ENCODE measurements at regions not wholly inside any gene's neighbourhood (a gene's known extent, or its start where the extent isn't known, plus 50 kb on each side); places are given as distances from the start of the nearest gene placed in this dataset.

DNA sequence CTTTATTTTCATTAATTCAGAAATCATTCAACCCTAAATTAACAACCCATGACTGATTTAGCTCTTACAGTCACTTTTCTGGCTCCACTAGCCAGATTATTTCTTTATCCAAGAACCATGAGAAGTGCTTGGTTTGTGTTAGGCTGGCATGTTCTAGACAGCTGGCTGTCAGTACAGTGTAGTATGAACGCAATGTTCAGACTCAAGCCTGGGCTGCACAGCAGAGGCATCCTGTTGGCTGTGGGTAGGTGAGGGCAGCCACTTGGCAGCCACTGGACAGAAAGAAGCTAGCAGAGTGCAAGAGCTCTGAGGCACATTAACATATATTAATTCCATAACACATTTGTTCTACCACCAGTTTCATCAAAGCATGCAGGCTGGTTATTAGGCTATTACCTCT lies 522.9 kb upstream of the FSHR start:
- no peaks in the 10 kb centered on the region for H3K4me1 ChIP-seq (ENCODE audit: insufficient read depth, low read length, severe bottlenecking)
- no peak overlapping the region for H3K4me3 ChIP-seq (ENCODE audit: low read depth, low read length, poor library complexity, severe bottlenecking)

GRCh38 chr2:49664827-49665226 lies 510.5 kb upstream of the FSHR start:
- Histone ChIP-seq H3K9me3 (ENCODE audit: low read length) (no peaks in the 10 kb centered on the region), H3K4me3 (ENCODE audit: low read depth, low read length, poor library complexity, severe bottlenecking) (no peak overlapping the region), H2AFZ (ENCODE audit: low read length) (no peak overlapping the region), H4K20me1 (ENCODE audit: insufficient read depth, low read length) (no peaks in the 10 kb centered on the region), H3K9ac (ENCODE audit: low read length) (no peak overlapping the region), H3F3A (ENCODE audit: insufficient read depth, low read length) (no peaks in the 10 kb centered on the region), H3K36me3 (ENCODE audit: insufficient read depth, low read length) (no peaks in the 10 kb centered on the region), H3K4me1 (ENCODE audit: insufficient read depth, low read length, severe bottlenecking) (no peaks in the 10 kb centered on the region), H3K79me2 (ENCODE audit: insufficient read depth, low read length) (no peaks in the 10 kb centered on the region), H3K27me3 (ENCODE audit: insufficient read depth, low read length) (no peaks in the 10 kb centered on the region), H3K4me2 (ENCODE audit: low read length) (no peak overlapping the region), H3K27ac (ENCODE audit: low read depth, low read length, poor library complexity, severe bottlenecking) (no peak overlapping the region), H3K9me2 (ENCODE audit: low read depth, low read length) (no peaks in the 10 kb centered on the region)
- TF ChIP-seq EZH2 (IDR thresholded peaks at IDR 0.05; ENCODE audit: borderline replicate concordance, low read length), result no peak
- no peak for TF ChIP-seq CTCF (IDR thresholded peaks at IDR 0.05; ENCODE audit: low read length)

More for the DNA sequence above, 522.9 kb upstream of the FSHR start:
- Histone ChIP-seq H3K36me3 (ENCODE audit: insufficient read depth, low read length) (no peaks in the 10 kb centered on the region), H3F3A (ENCODE audit: insufficient read depth, low read length) (no peaks in the 10 kb centered on the region), H3K9ac (ENCODE audit: low read length) (no peak overlapping the region), H3K79me2 (ENCODE audit: insufficient read depth, low read length) (no peaks in the 10 kb centered on the region), H3K27me3 (ENCODE audit: insufficient read depth, low read length) (no peaks in the 10 kb centered on the region), H2AFZ (ENCODE audit: low read length) (no peak overlapping the region), H3K4me2 (ENCODE audit: low read length) (no peak overlapping the region), H3K27ac (ENCODE audit: low read depth, low read length, poor library complexity, severe bottlenecking) (no peak overlapping the region), H3K9me3 (ENCODE audit: low read length) (no peaks in the 10 kb centered on the region), H4K20me1 (ENCODE audit: insufficient read depth, low read length) (no peaks in the 10 kb centered on the region), H3K9me2 (ENCODE audit: low read depth, low read length) (no peaks in the 10 kb centered on the region)
- no peak for TF ChIP-seq EZH2 (IDR thresholded peaks at IDR 0.05; ENCODE audit: borderline replicate concordance, low read length)

DNA sequence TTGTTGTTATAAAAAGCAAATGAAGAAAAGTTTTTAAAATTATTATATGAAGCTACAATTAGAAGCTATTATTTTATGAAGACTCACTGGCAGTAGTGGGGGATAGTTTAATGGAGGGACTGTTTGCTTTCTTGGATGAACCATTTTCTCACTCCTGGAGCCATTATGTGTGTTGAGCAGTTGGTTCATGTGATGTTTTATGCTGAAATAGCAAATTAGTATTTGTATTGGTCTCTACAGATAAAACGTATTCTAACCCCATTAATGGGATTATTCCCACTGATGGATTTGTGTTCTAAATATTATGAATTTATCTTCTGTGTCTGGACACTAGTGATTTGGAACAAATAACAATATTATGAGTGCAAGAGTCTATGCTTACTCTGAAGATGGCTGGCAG lies 507.5 kb upstream of the FSHR start:
- Histone ChIP-seq H3K79me2 (ENCODE audit: insufficient read depth, low read length) (no peaks in the 10 kb centered on the region), H3K4me1 (ENCODE audit: insufficient read depth, low read length, severe bottlenecking) (no peaks in the 10 kb centered on the region), H2AFZ (ENCODE audit: low read length) (no peak overlapping the region), H3K9me2 (ENCODE audit: low read depth, low read length) (no peaks in the 10 kb centered on the region; the same call in 1 of the 2 replicates), H3F3A (ENCODE audit: insufficient read depth, low read length) (no peaks in the 10 kb centered on the region), H4K20me1 (ENCODE audit: insufficient read depth, low read length) (no peaks in the 10 kb centered on the region), H3K4me2 (ENCODE audit: low read length) (no peak overlapping the region), H3K9ac (ENCODE audit: low read length) (no peak overlapping the region), H3K36me3 (ENCODE audit: insufficient read depth, low read length) (no peaks in the 10 kb centered on the region), H3K27me3 (ENCODE audit: insufficient read depth, low read length) (no peaks in the 10 kb centered on the region), H3K4me3 (ENCODE audit: low read depth, low read length, poor library complexity, severe bottlenecking) (no peak overlapping the region), H3K27ac (ENCODE audit: low read depth, low read length, poor library complexity, severe bottlenecking) (no peak overlapping the region), H3K9me3 (ENCODE audit: low read length) (no peaks in the 10 kb centered on the region)
- no peak for TF ChIP-seq EZH2 (IDR thresholded peaks at IDR 0.05; ENCODE audit: borderline replicate concordance, low read length)
- no peak for TF ChIP-seq CTCF (IDR thresholded peaks at IDR 0.05; ENCODE audit: low read length)

DNA sequence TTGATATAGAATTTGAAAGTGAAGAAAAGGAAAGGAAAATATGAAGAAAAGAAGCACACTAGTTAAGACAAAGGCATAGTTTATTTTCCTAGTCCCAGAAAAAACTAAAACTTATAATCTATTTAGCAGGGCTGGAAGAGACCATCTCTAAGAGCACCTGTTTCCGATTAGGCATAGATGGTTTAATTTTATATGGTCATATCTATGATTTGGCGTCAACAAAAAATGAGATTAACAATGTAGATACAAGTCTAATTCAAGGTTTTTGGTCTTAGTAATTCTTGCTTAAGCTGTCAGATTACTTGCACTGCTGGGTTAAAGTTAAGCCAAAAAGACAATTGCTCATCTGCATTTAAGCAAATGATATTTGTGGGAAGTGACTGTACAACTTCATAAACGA lies 502.5 kb upstream of the FSHR start:
- H3K4me3 ChIP-seq (ENCODE audit: low read depth, low read length, poor library complexity, severe bottlenecking), result no peak overlapping the region
- H3K79me2 ChIP-seq (ENCODE audit: insufficient read depth, low read length), result no peaks in the 10 kb centered on the region
- H3F3A ChIP-seq (ENCODE audit: insufficient read depth, low read length), result no peaks in the 10 kb centered on the region
- no peak for TF ChIP-seq CTCF (IDR thresholded peaks at IDR 0.05; ENCODE audit: low read length)
- TF ChIP-seq EZH2 (IDR thresholded peaks at IDR 0.05; ENCODE audit: borderline replicate concordance, low read length), result no peak
- H2AFZ ChIP-seq (ENCODE audit: low read length), result no peak overlapping the region
- no peaks in the 10 kb centered on the region for H3K27me3 ChIP-seq (ENCODE audit: insufficient read depth, low read length)
- H4K20me1 ChIP-seq (ENCODE audit: insufficient read depth, low read length), result no peaks in the 10 kb centered on the region
- H3K9me3 ChIP-seq (ENCODE audit: low read length), result no peaks in the 10 kb centered on the region
- no peaks in the 10 kb centered on the region for H3K4me1 ChIP-seq (ENCODE audit: insufficient read depth, low read length, severe bottlenecking)
- H3K9ac ChIP-seq (ENCODE audit: low read length), result no peak overlapping the region
- H3K36me3 ChIP-seq (ENCODE audit: insufficient read depth, low read length), result no peaks in the 10 kb centered on the region
- no peak overlapping the region for H3K4me2 ChIP-seq (ENCODE audit: low read length)
- H3K9me2 ChIP-seq (ENCODE audit: low read depth, low read length), result no peaks in the 10 kb centered on the region; the same call in 1 of the 2 replicates
- no peak overlapping the region for H3K27ac ChIP-seq (ENCODE audit: low read depth, low read length, poor library complexity, severe bottlenecking)

All from OCI-LY1 (cell line).